ENCODE measurements at regions not wholly inside any gene's neighbourhood (a gene's known extent, or its start where the extent isn't known, plus 50 kb on each side); places are given as distances from the start of the nearest gene placed in this dataset.

DNA sequence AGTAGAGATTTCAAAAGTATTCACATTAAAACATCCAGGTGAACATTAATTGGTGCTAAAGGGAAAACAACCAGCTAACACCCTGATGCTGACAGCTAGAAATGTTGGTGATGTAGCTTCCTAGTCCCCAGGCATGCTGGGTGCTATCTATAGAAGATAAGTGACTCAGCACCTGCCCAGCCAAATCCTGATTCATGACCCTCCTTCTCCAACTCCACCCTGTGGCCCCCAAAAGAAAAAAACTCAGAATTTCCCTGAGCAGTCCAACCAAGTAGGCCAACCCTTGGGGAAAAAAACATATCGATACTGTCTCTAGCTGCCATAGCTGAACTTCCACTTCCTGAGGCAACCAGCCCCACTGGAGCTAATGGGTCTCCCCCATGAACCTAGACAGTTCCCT, 197.6 kb upstream of the KLF3 start:
- TF ChIP-seq POLR2A (IDR thresholded peaks at IDR 0.05) (no peak), CTCF (IDR thresholded peaks at IDR 0.05) (no peak)
